ENCODE measurements at regions not wholly inside any gene's neighbourhood (a gene's known extent, or its start where the extent isn't known, plus 50 kb on each side); places are given as distances from the start of the nearest gene placed in this dataset.
A peak's percentile ranks its signal among the peaks of the same experiment; 100 is the strongest.

GRCh38 chr1:30819244-30819571 is 61.6 kb upstream of the LAPTM5 start:
- peak overlapping the region in 1 of 2 donors; percentile 25 for H3K4me3 ChIP-seq (ENCODE audit: low read depth in 1 of 2, low read length in 2 of 2)
- peak overlapping the region; percentile 79 for H3K27ac ChIP-seq (ENCODE audit: low read length)
- no peaks in the 10 kb centered on the region for H3K36me3 ChIP-seq (ENCODE audit: control insufficient read depth in 1 of 2, insufficient read depth in 2 of 2, low read length in 2 of 2)
- peaks cover 20 to 49% of the 10 kb centered on the region in 2 donors for H3K4me1 ChIP-seq (ENCODE audit: control insufficient read depth in 1 of 2, insufficient read depth in 2 of 2, low read length in 2 of 2)
- no peaks in the 10 kb centered on the region for H3K9me3 ChIP-seq (ENCODE audit: control insufficient read depth in 1 of 2, low read length in 2 of 2)
- H3K27me3 ChIP-seq (ENCODE audit: low read depth, low read length): no peaks in the 10 kb centered on the region

DNA sequence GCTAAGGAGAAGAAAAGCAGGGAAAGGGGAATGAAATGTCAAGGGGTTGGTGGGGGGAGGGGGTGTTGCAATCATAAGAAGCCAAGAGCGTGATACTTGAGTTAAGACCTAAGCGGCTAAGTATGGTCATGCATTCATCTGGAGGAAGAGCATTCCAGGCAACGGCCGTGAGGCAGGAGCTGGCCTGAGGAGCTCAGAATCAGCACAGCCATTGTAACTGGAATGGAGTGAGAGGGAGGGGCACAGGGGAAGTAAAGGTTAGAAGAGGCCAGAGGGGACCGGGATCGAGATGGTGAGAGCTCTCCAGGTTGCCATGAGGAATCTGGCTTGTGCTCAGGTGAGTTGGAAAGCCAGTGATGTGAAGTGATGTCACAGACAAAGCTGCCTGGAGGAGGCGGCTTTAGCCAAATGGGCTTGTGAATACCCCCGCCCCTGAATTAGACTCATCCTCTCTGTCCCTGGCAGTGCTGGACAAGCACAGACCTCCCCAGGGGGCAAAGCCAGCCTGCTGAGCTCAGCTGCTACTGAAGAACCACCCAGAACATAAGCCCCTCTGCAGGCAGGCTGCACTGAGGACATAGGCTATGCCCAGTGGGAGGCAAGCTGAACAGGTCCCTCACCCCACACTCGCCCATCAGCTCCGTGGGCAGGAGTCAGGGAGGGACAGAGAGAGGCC is 61.1 kb upstream of the LAPTM5 start:
- peak overlapping the region in 1 of 2 donors; percentile 25 for H3K4me3 ChIP-seq (ENCODE audit: low read depth in 1 of 2, low read length in 2 of 2)
- H3K27me3 ChIP-seq (ENCODE audit: low read depth, low read length): no peaks in the 10 kb centered on the region
- H3K36me3 ChIP-seq (ENCODE audit: control insufficient read depth in 1 of 2, insufficient read depth in 2 of 2, low read length in 2 of 2): no peaks in the 10 kb centered on the region
- H3K9me3 ChIP-seq (ENCODE audit: control insufficient read depth in 1 of 2, low read length in 2 of 2): no peaks in the 10 kb centered on the region
- H3K4me1 ChIP-seq (ENCODE audit: control insufficient read depth in 1 of 2, insufficient read depth in 2 of 2, low read length in 2 of 2): peaks cover 18 to 47% of the 10 kb centered on the region in 2 donors
- peak overlapping the region; percentile 79 for H3K27ac ChIP-seq (ENCODE audit: low read length)

DNA sequence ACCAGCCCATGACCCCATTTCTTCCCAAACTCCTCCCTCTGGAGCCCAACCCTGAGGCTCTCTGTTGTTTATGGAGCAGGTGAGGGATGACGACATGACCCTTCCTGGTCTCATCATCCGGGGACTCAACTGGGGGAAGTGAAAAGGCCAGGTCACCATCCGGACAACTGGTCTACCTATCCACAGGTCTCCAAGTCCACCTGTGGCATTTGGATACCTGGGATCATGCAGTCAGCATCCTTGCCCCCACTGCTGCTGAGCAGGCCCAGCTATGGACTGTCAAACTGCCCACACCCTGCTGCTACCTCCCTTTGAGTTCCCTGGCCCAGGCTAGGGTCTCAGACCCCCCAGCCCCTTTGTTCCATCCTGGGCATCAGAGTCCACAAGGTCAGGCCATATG is 60.0 kb upstream of the LAPTM5 start:
- Histone ChIP-seq H3K27ac (ENCODE audit: low read length) (peak overlapping the region; percentile 74), H3K27me3 (ENCODE audit: low read depth, low read length) (no peaks in the 10 kb centered on the region), H3K4me1 (ENCODE audit: control insufficient read depth in 1 of 2, insufficient read depth in 2 of 2, low read length in 2 of 2) (peaks cover 11 to 38% of the 10 kb centered on the region in 2 donors), H3K36me3 (ENCODE audit: control insufficient read depth in 1 of 2, insufficient read depth in 2 of 2, low read length in 2 of 2) (no peaks in the 10 kb centered on the region), H3K9me3 (ENCODE audit: control insufficient read depth in 1 of 2, low read length in 2 of 2) (no peaks in the 10 kb centered on the region), H3K4me3 (ENCODE audit: low read depth in 1 of 2, low read length in 2 of 2) (peak overlapping the region in 1 of 2 donors; percentile 9)

GRCh38 chr1:30817077-30817438 is 59.5 kb upstream of the LAPTM5 start:
- H3K4me3 ChIP-seq (ENCODE audit: low read depth in 1 of 2, low read length in 2 of 2): no peak overlapping the region
- H3K9me3 ChIP-seq (ENCODE audit: control insufficient read depth in 1 of 2, low read length in 2 of 2): no peaks in the 10 kb centered on the region
- H3K27me3 ChIP-seq (ENCODE audit: low read depth, low read length): no peaks in the 10 kb centered on the region
- no peaks in the 10 kb centered on the region for H3K36me3 ChIP-seq (ENCODE audit: control insufficient read depth in 1 of 2, insufficient read depth in 2 of 2, low read length in 2 of 2)
- peak overlapping the region; percentile 74 for H3K27ac ChIP-seq (ENCODE audit: low read length)
- H3K4me1 ChIP-seq (ENCODE audit: control insufficient read depth in 1 of 2, insufficient read depth in 2 of 2, low read length in 2 of 2): peaks cover 11 to 38% of the 10 kb centered on the region in 2 donors

DNA sequence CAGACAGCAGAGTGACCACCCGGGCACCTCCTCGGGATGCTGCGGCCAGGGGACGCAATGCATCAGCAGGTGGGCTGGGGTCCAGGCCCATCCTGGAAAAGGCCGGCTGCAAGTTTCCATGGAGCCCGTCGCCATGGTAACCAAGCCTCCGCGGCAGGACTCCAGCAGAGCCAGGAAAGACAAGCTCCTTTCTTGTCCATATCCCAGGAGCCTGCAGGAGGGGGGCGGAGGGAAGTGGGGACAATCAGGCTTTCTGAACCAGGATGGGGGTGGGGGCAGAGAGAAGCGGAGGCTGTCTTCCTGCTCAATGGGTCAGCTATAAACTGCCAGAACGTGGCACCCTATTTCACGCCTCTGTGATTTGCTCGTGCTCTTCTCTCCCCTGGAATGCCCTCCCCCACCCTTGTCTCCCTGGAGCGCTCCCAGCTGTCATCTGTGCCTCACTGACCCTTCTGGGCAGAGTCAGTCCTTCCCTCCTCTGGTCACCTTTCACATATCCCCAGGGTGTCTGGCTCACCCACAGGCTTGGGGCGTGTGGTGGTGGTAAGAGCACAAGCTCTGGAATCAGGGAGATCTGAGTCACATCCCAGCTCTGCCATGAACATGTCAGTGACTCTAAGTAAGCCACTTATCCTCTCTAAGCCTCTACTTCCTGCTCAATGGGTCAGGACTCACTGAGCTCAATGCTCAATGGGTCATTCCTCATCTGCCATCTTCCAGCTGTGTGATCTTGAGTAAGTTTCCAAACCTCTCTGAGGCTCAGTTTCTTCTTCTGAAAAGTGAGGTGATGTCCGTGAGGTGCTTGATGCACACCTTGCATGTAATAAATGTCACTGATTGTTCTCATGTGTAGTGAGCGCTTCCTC is 58.9 kb upstream of the LAPTM5 start:
- Histone ChIP-seq H3K9me3 (ENCODE audit: control insufficient read depth in 1 of 2, low read length in 2 of 2) (no peaks in the 10 kb centered on the region), H3K36me3 (ENCODE audit: control insufficient read depth in 1 of 2, insufficient read depth in 2 of 2, low read length in 2 of 2) (no peaks in the 10 kb centered on the region), H3K4me3 (ENCODE audit: low read depth in 1 of 2, low read length in 2 of 2) (no peak overlapping the region), H3K27me3 (ENCODE audit: low read depth, low read length) (no peaks in the 10 kb centered on the region), H3K27ac (ENCODE audit: low read length) (peak overlapping the region; percentile 74), H3K4me1 (ENCODE audit: control insufficient read depth in 1 of 2, insufficient read depth in 2 of 2, low read length in 2 of 2) (peaks cover 11 to 35% of the 10 kb centered on the region in 2 donors)

GRCh38 chr1:30815556-30815955 is 58.0 kb upstream of the LAPTM5 start:
- Histone ChIP-seq H3K4me3 (ENCODE audit: low read depth in 1 of 2, low read length in 2 of 2) (no peak overlapping the region), H3K36me3 (ENCODE audit: control insufficient read depth in 1 of 2, insufficient read depth in 2 of 2, low read length in 2 of 2) (no peaks in the 10 kb centered on the region), H3K27me3 (ENCODE audit: low read depth, low read length) (no peaks in the 10 kb centered on the region), H3K4me1 (ENCODE audit: control insufficient read depth in 1 of 2, insufficient read depth in 2 of 2, low read length in 2 of 2) (peaks cover 11 to 32% of the 10 kb centered on the region in 2 donors), H3K9me3 (ENCODE audit: control insufficient read depth in 1 of 2, low read length in 2 of 2) (no peaks in the 10 kb centered on the region), H3K27ac (ENCODE audit: low read length) (no peak overlapping the region)

GRCh38 chr1:30814292-30814691 is 56.7 kb upstream of the LAPTM5 start:
- H3K27me3 ChIP-seq (ENCODE audit: low read depth, low read length): no peaks in the 10 kb centered on the region
- H3K4me1 ChIP-seq (ENCODE audit: control insufficient read depth in 1 of 2, insufficient read depth in 2 of 2, low read length in 2 of 2): peaks cover 19 to 32% of the 10 kb centered on the region in 2 donors
- no peaks in the 10 kb centered on the region for H3K36me3 ChIP-seq (ENCODE audit: control insufficient read depth in 1 of 2, insufficient read depth in 2 of 2, low read length in 2 of 2)
- H3K4me3 ChIP-seq (ENCODE audit: low read depth in 1 of 2, low read length in 2 of 2): no peak overlapping the region
- H3K9me3 ChIP-seq (ENCODE audit: control insufficient read depth in 1 of 2, low read length in 2 of 2): no peaks in the 10 kb centered on the region
- H3K27ac ChIP-seq (ENCODE audit: low read length): no peak overlapping the region

- H3K27ac ChIP-seq (ENCODE audit: low read length): no peak overlapping the region
- H3K9me3 ChIP-seq (ENCODE audit: control insufficient read depth in 1 of 2, low read length in 2 of 2): no peaks in the 10 kb centered on the region
- H3K27me3 ChIP-seq (ENCODE audit: low read depth, low read length): peaks cover 4% of the 10 kb centered on the region
- peaks cover 21 to 36% of the 10 kb centered on the region in 2 donors for H3K4me1 ChIP-seq (ENCODE audit: control insufficient read depth in 1 of 2, insufficient read depth in 2 of 2, low read length in 2 of 2)
- H3K4me3 ChIP-seq (ENCODE audit: low read depth in 1 of 2, low read length in 2 of 2): no peak overlapping the region
- H3K36me3 ChIP-seq (ENCODE audit: control insufficient read depth in 1 of 2, insufficient read depth in 2 of 2, low read length in 2 of 2): no peaks in the 10 kb centered on the region
Observed at GRCh38 chr1:30812076-30812475, 54.5 kb upstream of the LAPTM5 start.

GRCh38 chr1:30811187-30811586 is 53.6 kb upstream of the LAPTM5 start:
- H3K4me1 ChIP-seq (ENCODE audit: control insufficient read depth in 1 of 2, insufficient read depth in 2 of 2, low read length in 2 of 2): peaks cover 16 to 29% of the 10 kb centered on the region in 2 donors
- H3K4me3 ChIP-seq (ENCODE audit: low read depth in 1 of 2, low read length in 2 of 2): no peak overlapping the region
- peaks cover 4% of the 10 kb centered on the region for H3K27me3 ChIP-seq (ENCODE audit: low read depth, low read length)
- no peaks in the 10 kb centered on the region for H3K36me3 ChIP-seq (ENCODE audit: control insufficient read depth in 1 of 2, insufficient read depth in 2 of 2, low read length in 2 of 2)
- no peak overlapping the region for H3K27ac ChIP-seq (ENCODE audit: low read length)
- no peaks in the 10 kb centered on the region for H3K9me3 ChIP-seq (ENCODE audit: control insufficient read depth in 1 of 2, low read length in 2 of 2)

DNA sequence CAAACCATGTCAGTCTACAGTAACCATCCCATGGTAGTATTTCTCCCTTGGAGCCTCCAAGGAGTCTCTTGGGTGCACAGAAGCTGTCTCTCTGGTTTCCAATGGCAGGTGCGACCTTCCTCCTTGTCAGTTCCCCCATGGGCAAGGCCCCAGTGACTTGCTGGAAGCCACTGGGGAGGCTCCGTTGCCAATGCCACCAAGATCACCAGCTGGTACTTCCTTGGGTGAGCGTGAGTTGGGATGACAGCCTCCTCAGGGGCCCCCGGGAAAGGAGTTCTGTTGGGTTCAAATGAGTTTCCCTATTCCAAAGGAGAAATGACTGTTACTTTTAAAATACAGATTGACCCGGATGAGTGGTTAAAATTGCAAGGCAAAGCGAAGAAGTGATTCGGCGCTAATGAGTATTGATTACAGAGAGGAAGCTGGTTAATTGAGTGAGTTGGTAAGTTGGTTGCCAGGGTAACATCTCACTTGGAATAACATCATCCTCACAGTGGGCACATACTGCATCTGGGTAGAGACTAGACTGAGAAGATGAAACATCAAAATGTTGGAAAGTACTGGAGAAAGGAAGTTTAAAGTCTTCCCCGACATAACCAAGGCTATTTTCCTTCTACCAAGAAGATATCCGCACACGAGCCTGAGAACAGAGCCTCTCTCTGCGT is 53.0 kb upstream of the LAPTM5 start:
- Histone ChIP-seq H3K36me3 (ENCODE audit: control insufficient read depth in 1 of 2, insufficient read depth in 2 of 2, low read length in 2 of 2) (no peaks in the 10 kb centered on the region), H3K27me3 (ENCODE audit: low read depth, low read length) (peaks cover 4% of the 10 kb centered on the region), H3K9me3 (ENCODE audit: control insufficient read depth in 1 of 2, low read length in 2 of 2) (no peaks in the 10 kb centered on the region), H3K4me3 (ENCODE audit: low read depth in 1 of 2, low read length in 2 of 2) (no peak overlapping the region), H3K4me1 (ENCODE audit: control insufficient read depth in 1 of 2, insufficient read depth in 2 of 2, low read length in 2 of 2) (peaks cover 16 to 22% of the 10 kb centered on the region in 2 donors), H3K27ac (ENCODE audit: low read length) (peak overlapping the region; percentile 74)

- peak overlapping the region; percentile 74 for H3K27ac ChIP-seq (ENCODE audit: low read length)
- H3K4me1 ChIP-seq (ENCODE audit: control insufficient read depth in 1 of 2, insufficient read depth in 2 of 2, low read length in 2 of 2): peaks cover 16 to 22% of the 10 kb centered on the region in 2 donors
- no peak overlapping the region for H3K4me3 ChIP-seq (ENCODE audit: low read depth in 1 of 2, low read length in 2 of 2)
- no peaks in the 10 kb centered on the region for H3K36me3 ChIP-seq (ENCODE audit: control insufficient read depth in 1 of 2, insufficient read depth in 2 of 2, low read length in 2 of 2)
- H3K27me3 ChIP-seq (ENCODE audit: low read depth, low read length): peaks cover 4% of the 10 kb centered on the region
- H3K9me3 ChIP-seq (ENCODE audit: control insufficient read depth in 1 of 2, low read length in 2 of 2): no peaks in the 10 kb centered on the region
Observed at GRCh38 chr1:30809514-30810263, 52.1 kb upstream of the LAPTM5 start.
